H1 (cell line): ENCODE measurements at regions not wholly inside any gene's neighbourhood (a gene's known extent, or its start where the extent isn't known, plus 50 kb on each side); places are given as distances from the start of the nearest gene placed in this dataset.
A peak's percentile ranks its signal among the peaks of the same experiment; 100 is the strongest.

Source experiments
- CTCF ChIA-PET: fragments of 300-600 bp; sonication (Branson Sonifier 250); formaldehyde crosslinking; loops from one replicate; lab custom pipeline; 2021; ENCODE audit not compliant: partially characterized antibody; lab: Charles Lee
- POLR2A ChIA-PET: fragments of 300-600 bp; sonication (Branson Sonifier 250); formaldehyde crosslinking; loops from one replicate; lab custom pipeline; 2021; ENCODE audit warnings: inconsistent platforms; ENCODE audit not compliant: partially characterized antibody; lab: Charles Lee
- DNase-seq, 2 experiments: peaks; one replicate each; pipeline versions ENCODE4 v3.0.0 to v3.0.0-alpha.2; 2010 to 2022; ENCODE audit warnings: low spot score in 2 of 2, low read depth in 1 of 2, mixed read lengths in 1 of 2
- FAIRE-seq: peaks from 2 replicates; lab custom pipeline; 2011; peaks lifted over from hg19 to GRCh38; lab: Jason Lieb, UNC
- H2AFZ ChIP-seq: 2 replicates; pipeline ENCODE4 v1.8.1; 2012; ENCODE audit warnings: low read length, inconsistent platforms
- H2AK5ac ChIP-seq: 2 replicates; pipeline ENCODE4 v1.6.1; 2013; ENCODE audit warnings: low read depth, low read length
- H2BK120ac ChIP-seq: replicated peaks from 2 replicates; pipeline ENCODE3; 2013; ENCODE audit warnings: low read depth, low read length, inconsistent platforms
- H2BK12ac ChIP-seq: 2 replicates; pipeline ENCODE4 v1.6.1; 2013; ENCODE audit warnings: low read depth, low read length
- H2BK15ac ChIP-seq: 2 replicates; pipeline ENCODE4 v1.6.1; 2013; ENCODE audit warnings: low read length
- H2BK20ac ChIP-seq: 2 replicates; pipeline ENCODE4 v1.6.1; 2013; ENCODE audit warnings: low read length
- H2BK5ac ChIP-seq: 2 replicates; pipeline ENCODE4 v1.6.1; 2013; ENCODE audit warnings: low read depth, low read length
- H3K14ac ChIP-seq: 2 replicates; pipeline ENCODE4 v1.6.1; 2013; ENCODE audit warnings: inconsistent platforms; ENCODE audit not compliant: insufficient read length
- H3K18ac ChIP-seq: 2 replicates; pipeline ENCODE4 v1.6.1; 2013; ENCODE audit warnings: low read length; ENCODE audit errors: extremely low read depth
- H3K23ac ChIP-seq: 2 replicates; pipeline ENCODE4 v1.6.1; 2013; ENCODE audit warnings: inconsistent platforms; ENCODE audit not compliant: insufficient read length
- H3K23me2 ChIP-seq: 2 replicates; pipeline ENCODE4 v1.6.1; 2013; ENCODE audit warnings: low read depth, low read length
- H3K27ac ChIP-seq: 2 replicates; pipeline ENCODE4 v1.6.1; 2011; ENCODE audit warnings: low read depth, low read length, inconsistent platforms
- H3K27me3 ChIP-seq, 4 experiments: replicated peaks in 1 of 4; 1 replicate in 1 of 4; 2 replicates in 3 of 4; pipeline versions ENCODE4 v1.6.1 to v1.8.1; 2011 to 2013; ENCODE audit warnings: low read length in 3 of 4, mild to moderate bottlenecking in 3 of 4, inconsistent platforms in 2 of 4, mixed read lengths in 2 of 4, moderate library complexity in 1 of 4; ENCODE audit not compliant: control insufficient read depth in 3 of 4, insufficient read depth in 3 of 4; ENCODE audit errors: extremely low read depth in 1 of 4
- H3K36me3 ChIP-seq, 4 experiments: 2 replicates each; pipeline versions ENCODE4 v1.6.1 to v1.8.1; 2011 to 2013; ENCODE audit warnings: mild to moderate bottlenecking in 4 of 4, low read length in 3 of 4, moderate library complexity in 2 of 4, control low read depth in 1 of 4, inconsistent platforms in 1 of 4; ENCODE audit not compliant: insufficient read depth in 4 of 4, control insufficient read depth in 2 of 4
- H3K4ac ChIP-seq: replicated peaks from 2 replicates; pipeline ENCODE3; 2013; ENCODE audit warnings: low read length, low read depth, mixed read lengths, inconsistent platforms; ENCODE audit not compliant: insufficient read length
- H3K4me1 ChIP-seq, 4 experiments: replicated peaks in 1 of 4; 1 replicate in 1 of 4; 2 replicates in 3 of 4; pipeline versions ENCODE4 v1.6.1 to v1.8.1; 2011 to 2013; ENCODE audit warnings: low read length in 3 of 4, inconsistent platforms in 2 of 4, mixed read lengths in 1 of 4; ENCODE audit not compliant: insufficient read depth in 4 of 4, control insufficient read depth in 3 of 4
- H3K4me2 ChIP-seq, 2 experiments: 2 replicates each; pipeline versions ENCODE4 v1.6.1 to v1.8.1; 2011 to 2013; ENCODE audit warnings: low read depth in 2 of 2, low read length in 2 of 2, control low read depth in 1 of 2, inconsistent platforms in 1 of 2, mild to moderate bottlenecking in 1 of 2; ENCODE audit not compliant: insufficient read depth in 1 of 2
- H3K4me3 ChIP-seq, 4 experiments: fragments of 200-600, 300-600 bp in 1 of 4; sonication (generic), shearing (Covaris generic), sonication (Bioruptor Twin) in 1 of 4; 2 replicates each; pipeline versions ENCODE4 v1.5.1 to v1.8.1; 2011 to 2016; ENCODE audit warnings: low read length in 4 of 4, low read depth in 3 of 4, control low read depth in 2 of 4, inconsistent platforms in 2 of 4, mild to moderate bottlenecking in 2 of 4, mixed read lengths in 1 of 4, moderate library complexity in 1 of 4; ENCODE audit not compliant: insufficient read depth in 2 of 4; ENCODE audit errors: extremely low read depth in 1 of 4
- H3K56ac ChIP-seq: replicated peaks from 2 replicates; pipeline ENCODE3; 2013; ENCODE audit warnings: low read depth, mild to moderate bottlenecking, mixed read lengths, low read length, inconsistent platforms; ENCODE audit not compliant: insufficient read length
- H3K79me1 ChIP-seq: 2 replicates; pipeline ENCODE4 v1.6.1; 2013; ENCODE audit warnings: low read depth, low read length, control low read depth
- H3K79me2 ChIP-seq, 2 experiments: 2 replicates each; pipeline versions ENCODE4 v1.6.1 to v1.8.1; 2012 to 2013; ENCODE audit warnings: low read length in 2 of 2, mild to moderate bottlenecking in 2 of 2, inconsistent platforms in 1 of 2; ENCODE audit not compliant: insufficient read depth in 2 of 2, control insufficient read depth in 1 of 2
- H3K9ac ChIP-seq, 4 experiments: replicated peaks in 1 of 4; 1 replicate in 1 of 4; 2 replicates in 3 of 4; pipeline versions ENCODE4 v1.6.1 to v1.8.1; 2011 to 2013; ENCODE audit warnings: low read depth in 3 of 4, low read length in 3 of 4, control low read depth in 2 of 4, mild to moderate bottlenecking in 2 of 4, moderate library complexity in 2 of 4, inconsistent platforms in 1 of 4; ENCODE audit errors: extremely low read depth in 1 of 4
- H3K9me3 ChIP-seq, 2 experiments: 2 replicates each; pipeline versions ENCODE4 v1.6.1 to v1.8.1; 2012 to 2013; ENCODE audit warnings: mild to moderate bottlenecking in 2 of 2, moderate library complexity in 2 of 2, control low read depth in 1 of 2, inconsistent platforms in 1 of 2, low read depth in 1 of 2, low read length in 1 of 2, mixed read lengths in 1 of 2; ENCODE audit not compliant: insufficient read depth in 2 of 2
- H4K20me1 ChIP-seq, 2 experiments: replicated peaks in 1 of 2; 2 replicates each; pipeline versions ENCODE3 to v1.8.1; 2011 to 2013; ENCODE audit warnings: inconsistent platforms in 2 of 2, low read length in 2 of 2, mild to moderate bottlenecking in 1 of 2; ENCODE audit not compliant: insufficient read depth in 2 of 2, control insufficient read depth in 1 of 2
- H4K5ac ChIP-seq: 2 replicates; pipeline ENCODE4 v1.6.1; 2013; ENCODE audit warnings: low read length, low read depth, mixed read lengths, inconsistent platforms; ENCODE audit not compliant: insufficient read length
- H4K8ac ChIP-seq: 2 replicates; pipeline ENCODE4 v1.8.0; 2013; ENCODE audit warnings: mild to moderate bottlenecking, moderate library complexity, low read length, inconsistent platforms; ENCODE audit not compliant: insufficient read depth; ENCODE audit errors: extremely low read depth
- H4K91ac ChIP-seq: replicated peaks from 2 replicates; pipeline ENCODE3; 2013; ENCODE audit warnings: low read length, mixed read lengths, inconsistent platforms; ENCODE audit not compliant: insufficient read length
- BRCA1 ChIP-seq: IDR thresholded peaks from 2 replicates; pipeline ENCODE4 v1.6.1; 2012; ENCODE audit warnings: low read depth, low read length, improper control_type of control experiment
- CHD1 ChIP-seq: IDR thresholded peaks from 2 replicates; pipeline ENCODE4 v1.6.1; 2012; ENCODE audit warnings: low read depth, low read length, improper control_type of control experiment
- E2F6 ChIP-seq: IDR thresholded peaks from 2 replicates; pipeline ENCODE4 v1.6.1; 2012; ENCODE audit warnings: inconsistent platforms
- GABPA ChIP-seq: IDR thresholded peaks from 2 replicates; pipeline ENCODE4 v1.6.1; 2011; ENCODE audit warnings: mild to moderate bottlenecking, low read length, moderate library complexity, borderline replicate concordance; ENCODE audit not compliant: insufficient read depth
- GTF2F1 ChIP-seq: IDR thresholded peaks from 2 replicates; pipeline ENCODE4 v1.6.1; 2012; ENCODE audit warnings: low read depth, low read length, improper control_type of control experiment, borderline replicate concordance
- KDM4A ChIP-seq: IDR thresholded peaks from one replicate; pipeline ENCODE4 v1.7.1; 2012; ENCODE audit warnings: low read depth, mild to moderate bottlenecking, moderate library complexity, low read length, inconsistent platforms; ENCODE audit not compliant: severe bottlenecking
- MAFK ChIP-seq: IDR thresholded peaks from 2 replicates; pipeline ENCODE4 v1.6.1; 2012; ENCODE audit warnings: low read depth, mild to moderate bottlenecking, improper control_type of control experiment, low read length
- SIX5 ChIP-seq: IDR thresholded peaks from 2 replicates; pipeline ENCODE4 v1.6.1; 2011; ENCODE audit warnings: mild to moderate bottlenecking, low read depth, low read length
- SP1 ChIP-seq: IDR thresholded peaks from 2 replicates; pipeline ENCODE4 v1.6.1; 2011; ENCODE audit warnings: low read depth, low read length
- WGBS, 2 experiments: shearing (Covaris generic) in 1 of 2; methylation state at CpG; one replicate each; pipeline versions ENCODE4 v1.1.6 to v1.1.7; 2013 to 2015; ENCODE audit warnings: low lambda C conversion rate in 2 of 2, mixed read lengths in 2 of 2, inconsistent platforms in 1 of 2, low coverage in 1 of 2, missing lambda C conversion rate in 1 of 2; ENCODE audit not compliant: insufficient replicate concordance in 2 of 2, insufficient coverage in 1 of 2, insufficient read length in 1 of 2; ENCODE audit errors: extremely low coverage in 1 of 2, missing lambda C conversion rate in 1 of 2; 5-methylcytosine and 5-hydroxymethylcytosine counted together

- Histone ChIP-seq H3K4me1 (no peaks in the 10 kb centered on the region), H3K79me2 (no peaks in the 10 kb centered on the region), H2BK15ac (no peak overlapping the region), H3K27ac (no peak overlapping the region), H2AK5ac (no peak overlapping the region), H3K9me3 (no peaks in the 10 kb centered on the region), H2BK120ac (no peak overlapping the region), H3K36me3 (no peaks in the 10 kb centered on the region), H3K56ac (no peak overlapping the region), H3K18ac (no peak overlapping the region), H3K27me3 (no peaks in the 10 kb centered on the region), H2BK5ac (no peak overlapping the region), H4K8ac (no peak overlapping the region), H4K91ac (no peak overlapping the region), H3K23ac (no peak overlapping the region), H2BK12ac (no peak overlapping the region), H3K4me2 (no peak overlapping the region), H4K5ac (no peak overlapping the region), H3K4ac (peak overlapping the region; percentile 37), H2BK20ac (no peak overlapping the region), H2AFZ (no peak overlapping the region), H4K20me1 (no peaks in the 10 kb centered on the region), H3K4me3 (no peak overlapping the region), H3K23me2 (no peaks in the 10 kb centered on the region), H3K9ac (no peak overlapping the region), H3K79me1 (no peaks in the 10 kb centered on the region), H3K14ac (no peak overlapping the region)
- CTCF ChIA-PET = no interaction called here
- no peak for DNase-seq
- no peak for FAIRE-seq
- WGBS, 2 experiments = 86% methylated on average over 1 of the region's 1 CpG; no CpG with 5 or more reads in 1 of the 2 experiments
- POLR2A ChIA-PET = no interaction called here
- TF ChIP-seq MAFK (no peak), BRCA1 (no peak), CHD1 (no peak), SP1 (no peak), E2F6 (no peak), GTF2F1 (no peak), GABPA (no peak), SIX5 (no peak), KDM4A (no peak)
These were observed 412.7 kb downstream of the CDH10 start for GRCh38 chr5:24232041-24232440.
